Uterus (tissue), 2 donors: ENCODE measurements at regions not wholly inside any gene's neighbourhood (a gene's known extent, or its start where the extent isn't known, plus 50 kb on each side); places are given as distances from the start of the nearest gene placed in this dataset.

Experiments used
- CTCF ChIP-seq, 4 experiments: fragments of 200-600 bp in 2 of 4; fragments of 450-650 bp in 2 of 4; sonication (generic) in 2 of 4; IDR thresholded peaks; one replicate each; pipeline ENCODE4 v1.5.1; 2016 to 2019; ENCODE audit warnings: antibody characterized with exemption in 4 of 4, mild to moderate bottlenecking in 2 of 4, moderate library complexity in 1 of 4
- POLR2A ChIP-seq, 2 donors: fragments of 450-650 bp; IDR thresholded peaks; one replicate each; pipeline ENCODE4 v1.6.1; 2016; ENCODE audit warnings: antibody characterized with exemption in 2 of 2, mild to moderate bottlenecking in 1 of 2, moderate library complexity in 1 of 2

- TF ChIP-seq CTCF (IDR thresholded peaks at IDR 0.05) (no peak), POLR2A (IDR thresholded peaks at IDR 0.05) (no peak)
These were observed 167.2 kb upstream of the IRX4 start for GRCh38 chr5:2049876-2050275.
